BLaER1 (cell line): ENCODE measurements at regions not wholly inside any gene's neighbourhood (a gene's known extent, or its start where the extent isn't known, plus 50 kb on each side); places are given as distances from the start of the nearest gene placed in this dataset.
A peak's percentile ranks its signal among the peaks of the same experiment; 100 is the strongest.
"Not testable (repeated sequence)": the region's sequence is repeated elsewhere in the genome, so short reads cannot be mapped to it uniquely, and the experiment has no call there.

Experiments used
- H3K27ac ChIP-seq: shearing (Covaris generic); formaldehyde crosslinking; 2 replicates; pipeline ENCODE4 v1.8.1; 2022
- H3K27me3 ChIP-seq: shearing (Covaris generic); formaldehyde crosslinking; 2 replicates; pipeline ENCODE4 v1.8.1; 2022
- H3K36me3 ChIP-seq: shearing (Covaris generic); formaldehyde crosslinking; 2 replicates; pipeline ENCODE4 v1.8.1; 2022
- H3K4me1 ChIP-seq: shearing (Covaris generic); formaldehyde crosslinking; 2 replicates; pipeline ENCODE4 v1.8.1; 2022
- H3K4me2 ChIP-seq: shearing (Covaris generic); formaldehyde crosslinking; 2 replicates; pipeline ENCODE4 v1.8.1; 2022
- H3K4me3 ChIP-seq: shearing (Covaris generic); formaldehyde crosslinking; 2 replicates; pipeline ENCODE4 v1.8.1; 2022
- H3K9ac ChIP-seq: shearing (Covaris generic); formaldehyde crosslinking; 2 replicates; pipeline ENCODE4 v1.8.1; 2022
- H3K9me3 ChIP-seq: shearing (Covaris generic); formaldehyde crosslinking; 2 replicates; pipeline ENCODE4 v1.8.1; 2022
- H4K20me1 ChIP-seq: shearing (Covaris generic); formaldehyde crosslinking; 2 replicates; pipeline ENCODE4 v1.8.1; 2022
- Cebpa-rat ChIP-seq: shearing (Covaris generic); IDR thresholded peaks from 2 replicates; pipeline ENCODE4 v1.8.1; 2022

- no peaks in the 10 kb centered on the region for H4K20me1 ChIP-seq
- H3K27me3 ChIP-seq, result no peaks in the 10 kb centered on the region
- H3K9ac ChIP-seq, result no peak overlapping the region
- H3K9me3 ChIP-seq, result no peaks in the 10 kb centered on the region
- no peak overlapping the region for H3K4me2 ChIP-seq
- no peak for TF ChIP-seq Cebpa-rat
- H3K4me3 ChIP-seq, result no peak overlapping the region
- no peaks in the 10 kb centered on the region for H3K36me3 ChIP-seq
- H3K4me1 ChIP-seq, result peaks cover 6% of the 10 kb centered on the region; the same call in 1 of the 2 replicates
- H3K27ac ChIP-seq, result no peak overlapping the region
These were observed 406.0 kb downstream of the RSL24D1 start for GRCh38 chr15:54790693-54791092.

GRCh38 chr15:54789376-54789775 is 407.4 kb downstream of the RSL24D1 start:
- H3K36me3 ChIP-seq, result no peaks in the 10 kb centered on the region
- no peak overlapping the region for H3K9ac ChIP-seq
- H3K4me2 ChIP-seq, result peak overlapping the region; percentile 6; the same call in 1 of the 2 replicates
- H3K4me3 ChIP-seq, result no peak overlapping the region
- no peaks in the 10 kb centered on the region for H4K20me1 ChIP-seq
- no peaks in the 10 kb centered on the region for H3K9me3 ChIP-seq
- H3K27ac ChIP-seq, result no peak overlapping the region
- H3K4me1 ChIP-seq, result peaks cover 6% of the 10 kb centered on the region; the same call in 1 of the 2 replicates
- TF ChIP-seq Cebpa-rat, result no peak
- no peaks in the 10 kb centered on the region for H3K27me3 ChIP-seq

- not testable (repeated sequence) for H3K9ac ChIP-seq
These were observed 415.5 kb downstream of the RSL24D1 start for GRCh38 chr15:54781220-54781619.

GRCh38 chr15:54779271-54779670 is 417.5 kb downstream of the RSL24D1 start:
- Histone ChIP-seq H3K9me3 (peaks cover 10% of the 10 kb centered on the region), H3K36me3 (no peaks in the 10 kb centered on the region), H3K4me3 (no peak overlapping the region), H3K27me3 (no peaks in the 10 kb centered on the region), H3K4me2 (no peak overlapping the region), H3K4me1 (no peaks in the 10 kb centered on the region), H3K9ac (no peak overlapping the region), H3K27ac (no peak overlapping the region), H4K20me1 (no peaks in the 10 kb centered on the region)
- TF ChIP-seq Cebpa-rat, result no peak

More at GRCh38 chr15:54781220-54781619, 415.5 kb downstream of the RSL24D1 start:
- H3K27me3 ChIP-seq, H3K4me1 ChIP-seq, H3K36me3 ChIP-seq, H4K20me1 ChIP-seq, H3K4me2 ChIP-seq, H3K4me3 ChIP-seq, H3K27ac ChIP-seq: not testable (repeated sequence)
- H3K9me3 ChIP-seq, result peaks cover 10% of the 10 kb centered on the region

GRCh38 chr15:54776410-54776809 is 420.3 kb downstream of the RSL24D1 start:
- peaks cover 4% of the 10 kb centered on the region for H3K9me3 ChIP-seq
- H3K27ac ChIP-seq, result no peak overlapping the region
- no peak for TF ChIP-seq Cebpa-rat
- H3K27me3 ChIP-seq, result no peaks in the 10 kb centered on the region
- no peaks in the 10 kb centered on the region for H4K20me1 ChIP-seq
- no peak overlapping the region for H3K9ac ChIP-seq
- no peaks in the 10 kb centered on the region for H3K4me1 ChIP-seq
- no peak overlapping the region for H3K4me2 ChIP-seq
- no peaks in the 10 kb centered on the region for H3K36me3 ChIP-seq
- H3K4me3 ChIP-seq, result no peak overlapping the region

GRCh38 chr15:54772663-54773062 is 424.1 kb downstream of the RSL24D1 start:
- no peaks in the 10 kb centered on the region for H4K20me1 ChIP-seq
- H3K4me3 ChIP-seq, result no peak overlapping the region
- no peak overlapping the region for H3K27ac ChIP-seq
- H3K4me1 ChIP-seq, result no peaks in the 10 kb centered on the region
- H3K9me3 ChIP-seq, result no peaks in the 10 kb centered on the region
- H3K9ac ChIP-seq, result no peak overlapping the region
- TF ChIP-seq Cebpa-rat, result no peak
- no peaks in the 10 kb centered on the region for H3K36me3 ChIP-seq
- H3K27me3 ChIP-seq, result no peaks in the 10 kb centered on the region
- H3K4me2 ChIP-seq, result no peak overlapping the region

- not testable (repeated sequence) for H3K4me3 ChIP-seq, H4K20me1 ChIP-seq, H3K27me3 ChIP-seq, H3K4me1 ChIP-seq, H3K36me3 ChIP-seq, H3K4me2 ChIP-seq, H3K27ac ChIP-seq, H3K9ac ChIP-seq, H3K9me3 ChIP-seq
These were observed 447.3 kb downstream of the RSL24D1 start for GRCh38 chr15:54749461-54749860.

- Histone ChIP-seq H3K9me3 (peaks cover 5% of the 10 kb centered on the region; the same call in 1 of the 2 replicates), H3K27ac (no peak overlapping the region), H3K27me3 (no peaks in the 10 kb centered on the region), H4K20me1 (no peaks in the 10 kb centered on the region), H3K36me3 (no peaks in the 10 kb centered on the region), H3K4me1 (no peaks in the 10 kb centered on the region), H3K9ac (no peak overlapping the region), H3K4me2 (no peak overlapping the region), H3K4me3 (no peak overlapping the region)
- TF ChIP-seq Cebpa-rat, result no peak
These were observed 474.3 kb downstream of the RSL24D1 start for GRCh38 chr15:54722342-54722986.

- H3K27ac ChIP-seq, result no peak overlapping the region
- no peaks in the 10 kb centered on the region for H3K27me3 ChIP-seq
- TF ChIP-seq Cebpa-rat, result no peak
- no peaks in the 10 kb centered on the region for H4K20me1 ChIP-seq
- H3K9me3 ChIP-seq, result peaks cover 5% of the 10 kb centered on the region; the same call in 1 of the 2 replicates
- H3K4me2 ChIP-seq, result no peak overlapping the region
- H3K4me3 ChIP-seq, result no peak overlapping the region
- no peaks in the 10 kb centered on the region for H3K36me3 ChIP-seq
- no peak overlapping the region for H3K9ac ChIP-seq
- H3K4me1 ChIP-seq, result no peaks in the 10 kb centered on the region
These were observed 477.4 kb downstream of the RSL24D1 start for GRCh38 chr15:54719325-54719724.

- Histone ChIP-seq H3K27ac (no peak overlapping the region), H3K36me3 (no peaks in the 10 kb centered on the region), H3K4me3 (no peak overlapping the region), H4K20me1 (no peaks in the 10 kb centered on the region), H3K9ac (no peak overlapping the region), H3K27me3 (no peaks in the 10 kb centered on the region), H3K4me2 (no peak overlapping the region), H3K9me3 (no peaks in the 10 kb centered on the region), H3K4me1 (no peaks in the 10 kb centered on the region)
- TF ChIP-seq Cebpa-rat, result no peak
These were observed 488.7 kb downstream of the RSL24D1 start for GRCh38 chr15:54707805-54708752.
